Caki2 (cell line): ENCODE measurements at regions not wholly inside any gene's neighbourhood (a gene's known extent, or its start where the extent isn't known, plus 50 kb on each side); places are given as distances from the start of the nearest gene placed in this dataset.
"Not testable (repeated sequence)": the region's sequence is repeated elsewhere in the genome, so short reads cannot be mapped to it uniquely, and the experiment has no call there.

Source experiments
- DNase-seq: peaks from one replicate; pipeline ENCODE4 v3.0.0-alpha.2; 2015; ENCODE audit warnings: low read depth
- in situ Hi-C: cut with HindIII; loops from 2 replicates; pipeline ENCODE4 v1.10.0; 2016; ENCODE audit warnings: low sequenced_read_pairs, low pct_unique_long_range_greater_than_20kb, mixed read lengths

GRCh38 chr1:60742339-60742738, 340.0 kb upstream of the NFIA start:
- in situ Hi-C loops = no loop called here
- no peak for DNase-seq

- in situ Hi-C loops = no loop called here
- no peak for DNase-seq
Measured at GRCh38 chr1:60740154-60740553, 342.2 kb upstream of the NFIA start.

GRCh38 chr1:60739729-60740128, 342.6 kb upstream of the NFIA start:
- no peak for DNase-seq

GRCh38 chr1:60732977-60733401, 349.4 kb upstream of the NFIA start:
- in situ Hi-C loops = no loop called here
- DNase-seq = no peak

More at GRCh38 chr1:60739729-60740128, 342.6 kb upstream of the NFIA start:
- in situ Hi-C loops = no loop called here

GRCh38 chr1:60731321-60731720, 351.0 kb upstream of the NFIA start:
- in situ Hi-C loops = no loop called here
- no peak for DNase-seq

GRCh38 chr1:60727552-60727951, 354.8 kb upstream of the NFIA start:
- no peak for DNase-seq
- in situ Hi-C loops = no loop called here

GRCh38 chr1:60716472-60716871, 365.9 kb upstream of the NFIA start:
- in situ Hi-C loops = no loop called here
- no peak for DNase-seq

GRCh38 chr1:60715970-60716369, 366.4 kb upstream of the NFIA start:
- no peak for DNase-seq
- in situ Hi-C loops = no loop called here

GRCh38 chr1:60709426-60709825, 372.9 kb upstream of the NFIA start:
- in situ Hi-C loops = no loop called here

GRCh38 chr1:60705026-60705425, 377.3 kb upstream of the NFIA start:
- in situ Hi-C loops = no loop called here
- DNase-seq = no peak

More at GRCh38 chr1:60709426-60709825, 372.9 kb upstream of the NFIA start:
- DNase-seq = no peak

GRCh38 chr1:60703155-60703554, 379.2 kb upstream of the NFIA start:
- DNase-seq = no peak
- in situ Hi-C loops = no loop called here

GRCh38 chr1:60699325-60699724, 383.0 kb upstream of the NFIA start:
- no peak for DNase-seq
- in situ Hi-C loops = no loop called here

- DNase-seq = no peak
- in situ Hi-C loops = no loop called here
Measured at GRCh38 chr1:60697204-60697994, 385.0 kb upstream of the NFIA start.

- DNase-seq = no peak
- in situ Hi-C loops = no loop called here
Measured at GRCh38 chr1:60696512-60696911, 385.8 kb upstream of the NFIA start.

GRCh38 chr1:60695716-60696171, 386.6 kb upstream of the NFIA start:
- in situ Hi-C loops = no loop called here
- no peak for DNase-seq

GRCh38 chr1:60694980-60695379, 387.4 kb upstream of the NFIA start:
- in situ Hi-C loops = no loop called here
- DNase-seq = no peak

- DNase-seq = no peak
- in situ Hi-C loops = no loop called here
Measured at GRCh38 chr1:60692031-60692430, 390.3 kb upstream of the NFIA start.

- DNase-seq, in situ Hi-C loops: not testable (repeated sequence)
Measured at GRCh38 chr1:60688221-60688620, 394.1 kb upstream of the NFIA start.

- in situ Hi-C loops = no loop called here
Measured at GRCh38 chr1:60681095-60681860, 401.1 kb upstream of the NFIA start.

More at GRCh38 chr1:60681095-60681860, 401.1 kb upstream of the NFIA start:
- no peak for DNase-seq
